ENCODE measurements at regions not wholly inside any gene's neighbourhood (a gene's known extent, or its start where the extent isn't known, plus 50 kb on each side); places are given as distances from the start of the nearest gene placed in this dataset.

DNA sequence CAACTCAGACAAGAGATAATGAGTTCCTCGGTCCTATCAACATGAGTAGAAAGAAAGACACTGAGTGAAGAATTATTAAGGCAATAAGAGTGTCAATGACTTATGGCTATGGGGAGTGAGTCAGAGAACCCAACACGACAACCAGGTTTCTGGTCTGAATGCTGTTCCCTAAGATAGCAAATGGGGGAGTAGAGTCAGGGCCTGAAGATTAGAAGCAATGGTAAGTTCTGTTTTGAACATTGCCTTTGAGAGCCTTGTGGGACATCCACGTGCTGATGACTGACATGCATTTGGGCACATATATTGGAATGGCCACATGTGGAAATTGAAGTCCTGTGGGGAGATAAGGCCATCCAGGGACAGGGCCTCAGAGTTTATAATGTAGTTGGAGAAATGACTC is 254.4 kb upstream of the TCF21 start:
- Histone ChIP-seq H3K4me1 (ENCODE audit: control insufficient read depth, insufficient read depth, low read length) (no peaks in the 10 kb centered on the region), H3K27ac (ENCODE audit: low read depth, low read length) (no peak overlapping the region), H3K27me3 (ENCODE audit: control insufficient read depth, insufficient read depth, low read length) (no peaks in the 10 kb centered on the region), H3K4me3 (ENCODE audit: low read length) (no peak overlapping the region), H3K36me3 (ENCODE audit: control insufficient read depth, insufficient read depth, low read length) (no peaks in the 10 kb centered on the region), H3K9ac (ENCODE audit: low read length) (no peak overlapping the region)

DNA sequence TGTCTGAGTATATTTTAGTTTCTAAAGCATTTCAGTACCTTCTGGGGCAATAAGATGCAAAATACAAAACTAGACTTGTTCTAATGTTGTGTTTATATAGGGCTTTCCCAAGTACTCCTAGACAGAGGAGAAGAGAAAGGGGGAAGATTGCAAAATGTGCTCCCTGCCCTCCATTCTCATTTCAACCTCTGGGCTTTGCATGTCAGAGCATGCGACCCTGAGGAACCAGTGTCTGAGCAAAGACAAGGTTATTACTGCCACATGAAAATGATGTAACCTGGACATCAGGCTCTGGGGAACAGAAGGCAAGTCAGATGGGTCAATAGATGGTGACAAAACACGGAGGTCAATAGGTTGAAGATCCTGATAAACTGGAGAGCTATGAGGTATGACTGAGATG is 253.5 kb upstream of the TCF21 start:
- Histone ChIP-seq H3K4me3 (ENCODE audit: low read length) (no peak overlapping the region), H3K27me3 (ENCODE audit: control insufficient read depth, insufficient read depth, low read length) (no peaks in the 10 kb centered on the region), H3K27ac (ENCODE audit: low read depth, low read length) (no peak overlapping the region), H3K36me3 (ENCODE audit: control insufficient read depth, insufficient read depth, low read length) (no peaks in the 10 kb centered on the region), H3K9ac (ENCODE audit: low read length) (no peak overlapping the region), H3K4me1 (ENCODE audit: control insufficient read depth, insufficient read depth, low read length) (no peaks in the 10 kb centered on the region)

DNA sequence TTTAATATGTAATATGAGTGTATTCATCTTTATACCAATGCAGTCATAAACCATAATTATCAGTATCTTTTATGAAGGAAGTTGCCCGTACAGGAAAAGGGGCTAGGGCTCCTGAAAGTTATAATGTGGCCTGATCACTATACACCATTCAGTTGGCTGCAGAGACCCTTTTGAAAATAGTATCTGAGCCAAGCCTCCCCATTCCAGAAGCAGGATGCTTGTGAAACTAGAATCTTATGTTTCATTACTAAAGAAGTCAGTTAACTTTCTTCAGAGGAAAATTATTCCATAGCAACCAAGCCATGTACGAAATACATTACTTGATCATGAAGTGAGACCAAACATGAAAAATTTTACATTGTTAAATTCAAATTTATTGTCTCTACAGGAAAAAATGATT is 251.5 kb upstream of the TCF21 start:
- Histone ChIP-seq H3K27me3 (ENCODE audit: control insufficient read depth, insufficient read depth, low read length) (no peaks in the 10 kb centered on the region), H3K9ac (ENCODE audit: low read length) (no peak overlapping the region), H3K36me3 (ENCODE audit: control insufficient read depth, insufficient read depth, low read length) (no peaks in the 10 kb centered on the region), H3K4me3 (ENCODE audit: low read length) (no peak overlapping the region), H3K4me1 (ENCODE audit: control insufficient read depth, insufficient read depth, low read length) (no peaks in the 10 kb centered on the region), H3K27ac (ENCODE audit: low read depth, low read length) (no peak overlapping the region)

DNA sequence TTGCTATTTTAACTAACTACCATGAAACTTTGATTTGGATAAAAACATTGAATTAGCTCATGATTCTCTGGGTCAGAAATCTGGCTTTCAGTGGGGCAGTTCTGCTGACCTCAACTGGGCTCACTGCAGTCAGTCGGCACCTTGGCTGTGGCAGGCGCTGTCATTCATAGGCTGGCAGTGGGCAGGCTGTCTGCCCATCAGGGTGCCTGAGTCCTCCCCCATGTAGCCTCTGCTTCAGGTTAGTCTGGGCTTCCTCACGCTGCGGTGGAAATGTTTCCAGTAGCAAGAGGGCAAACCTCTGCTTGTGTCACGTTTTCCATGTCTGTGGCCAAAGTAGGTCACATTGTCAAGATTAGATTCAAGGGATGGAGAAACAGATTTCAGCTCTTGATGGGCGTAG is 251.0 kb upstream of the TCF21 start:
- H3K27me3 ChIP-seq (ENCODE audit: control insufficient read depth, insufficient read depth, low read length) = no peaks in the 10 kb centered on the region
- no peak overlapping the region for H3K9ac ChIP-seq (ENCODE audit: low read length)
- H3K36me3 ChIP-seq (ENCODE audit: control insufficient read depth, insufficient read depth, low read length) = no peaks in the 10 kb centered on the region
- no peak overlapping the region for H3K4me3 ChIP-seq (ENCODE audit: low read length)
- H3K4me1 ChIP-seq (ENCODE audit: control insufficient read depth, insufficient read depth, low read length) = no peaks in the 10 kb centered on the region
- no peak overlapping the region for H3K27ac ChIP-seq (ENCODE audit: low read depth, low read length)

DNA sequence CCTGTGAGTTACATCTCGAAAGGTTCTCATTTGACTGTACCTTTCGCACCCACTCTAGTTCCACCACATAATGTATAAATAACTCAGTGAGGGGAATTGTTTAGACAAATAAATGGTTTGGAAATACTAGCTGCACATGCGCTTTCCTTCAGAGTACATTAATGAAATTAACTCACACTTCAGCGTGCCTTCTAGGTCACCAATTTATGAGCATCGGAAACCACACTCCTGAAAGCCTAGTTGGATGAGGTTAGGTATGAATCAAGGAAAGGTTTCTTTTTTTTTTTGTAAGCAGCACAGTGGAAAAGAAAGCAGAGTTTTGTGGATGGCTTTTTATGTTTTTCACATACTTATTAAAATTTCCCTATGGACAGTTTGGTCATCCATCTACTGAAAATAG is 247.8 kb upstream of the TCF21 start:
- Histone ChIP-seq H3K4me3 (ENCODE audit: low read length) (no peak overlapping the region), H3K27ac (ENCODE audit: low read depth, low read length) (no peak overlapping the region), H3K36me3 (ENCODE audit: control insufficient read depth, insufficient read depth, low read length) (no peaks in the 10 kb centered on the region), H3K9ac (ENCODE audit: low read length) (no peak overlapping the region), H3K4me1 (ENCODE audit: control insufficient read depth, insufficient read depth, low read length) (no peaks in the 10 kb centered on the region), H3K27me3 (ENCODE audit: control insufficient read depth, insufficient read depth, low read length) (no peaks in the 10 kb centered on the region)

DNA sequence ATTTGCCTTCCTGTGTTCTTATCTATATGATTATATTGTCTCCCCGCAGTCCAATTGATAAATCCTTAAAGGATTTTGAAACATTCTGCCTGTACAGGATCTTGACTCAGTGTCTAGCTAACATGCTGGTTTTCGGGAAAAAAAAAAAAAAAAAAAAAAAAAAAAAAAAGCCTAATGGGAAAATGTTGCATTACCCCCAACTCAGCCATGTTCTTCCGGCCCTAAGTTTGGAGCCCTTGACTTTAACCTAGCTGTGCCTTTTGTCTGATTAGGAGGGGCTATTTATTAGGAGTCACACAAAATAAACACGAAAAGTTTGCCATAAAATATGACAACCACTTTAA is 244.4 kb upstream of the TCF21 start:
- Histone ChIP-seq H3K4me3 (ENCODE audit: low read length) (no peak overlapping the region), H3K4me1 (ENCODE audit: control insufficient read depth, insufficient read depth, low read length) (no peaks in the 10 kb centered on the region), H3K9ac (ENCODE audit: low read length) (no peak overlapping the region), H3K27me3 (ENCODE audit: control insufficient read depth, insufficient read depth, low read length) (no peaks in the 10 kb centered on the region), H3K36me3 (ENCODE audit: control insufficient read depth, insufficient read depth, low read length) (no peaks in the 10 kb centered on the region), H3K27ac (ENCODE audit: low read depth, low read length) (no peak overlapping the region)

DNA sequence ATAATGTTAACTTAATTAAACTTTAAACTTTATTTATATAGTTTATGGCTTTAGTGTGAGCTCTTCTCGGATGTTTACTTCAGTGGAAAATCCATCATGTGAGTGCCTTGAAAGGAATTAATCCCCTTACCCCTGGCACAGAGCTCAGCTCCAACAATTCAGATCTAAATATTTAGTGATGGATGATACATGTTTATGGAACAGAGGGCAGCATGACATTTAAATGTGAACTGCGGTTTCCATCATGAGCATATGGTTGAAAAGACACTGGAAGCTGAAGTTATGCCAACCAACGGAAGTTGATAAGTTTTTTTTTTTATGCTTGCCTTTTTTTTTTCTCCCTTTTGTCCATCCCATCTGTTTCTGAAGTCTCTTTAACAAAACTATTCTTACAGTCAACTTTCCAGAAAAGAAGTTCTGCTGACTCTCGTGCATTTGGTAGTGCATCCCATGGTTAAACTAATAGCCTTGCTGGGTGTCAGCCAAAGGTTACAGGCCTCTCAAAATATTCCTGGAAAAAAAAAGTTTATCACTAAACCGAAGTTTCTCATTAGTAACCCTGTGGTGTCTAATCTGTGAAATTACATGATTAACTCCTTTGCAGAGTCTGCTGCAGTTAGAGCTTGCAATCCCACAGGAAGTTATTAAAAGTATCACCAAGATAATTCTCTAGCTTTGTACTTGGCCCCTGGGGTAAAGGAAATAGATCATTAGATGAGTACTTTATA is 243.9 kb upstream of the TCF21 start:
- H3K4me1 ChIP-seq (ENCODE audit: control insufficient read depth, insufficient read depth, low read length) = no peaks in the 10 kb centered on the region
- no peak overlapping the region for H3K27ac ChIP-seq (ENCODE audit: low read depth, low read length)
- H3K4me3 ChIP-seq (ENCODE audit: low read length) = no peak overlapping the region
- H3K27me3 ChIP-seq (ENCODE audit: control insufficient read depth, insufficient read depth, low read length) = no peaks in the 10 kb centered on the region
- no peak overlapping the region for H3K9ac ChIP-seq (ENCODE audit: low read length)
- no peaks in the 10 kb centered on the region for H3K36me3 ChIP-seq (ENCODE audit: control insufficient read depth, insufficient read depth, low read length)

DNA sequence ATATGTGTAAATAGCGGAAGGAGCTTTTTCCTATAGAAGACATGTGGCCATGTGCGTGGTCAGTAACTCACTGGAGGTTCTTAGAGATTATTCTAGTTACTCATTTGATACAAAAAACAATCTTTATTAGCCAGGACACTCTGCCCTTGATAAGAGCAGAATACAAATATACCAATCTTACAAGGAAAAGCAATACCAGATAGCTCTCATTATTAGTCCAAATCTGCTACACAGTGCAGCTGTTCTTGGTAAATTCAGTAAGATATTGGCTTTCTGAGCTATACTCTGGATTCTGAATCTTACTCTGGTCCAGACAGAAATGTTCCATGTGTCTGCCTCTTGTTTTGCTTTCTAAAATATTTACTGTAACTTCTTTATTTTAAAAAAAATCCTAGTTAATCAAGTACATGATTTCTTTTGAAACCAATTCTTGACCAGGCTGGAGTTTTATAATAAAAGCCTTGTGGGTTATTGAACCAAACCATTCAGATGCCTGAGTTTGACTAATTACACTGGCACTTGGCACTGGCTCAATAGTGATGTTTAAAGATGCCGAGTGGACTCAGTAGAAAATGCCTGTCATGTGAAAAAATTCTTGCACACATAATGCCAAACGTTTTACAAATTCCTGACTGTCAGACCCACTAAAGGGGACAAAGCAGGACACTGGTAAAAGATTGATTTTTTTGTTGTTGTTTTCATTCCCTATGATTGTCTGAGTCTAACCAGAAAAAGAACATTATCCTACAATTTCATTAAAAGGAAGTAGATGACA is 242.8 kb upstream of the TCF21 start:
- no peaks in the 10 kb centered on the region for H3K36me3 ChIP-seq (ENCODE audit: control insufficient read depth, insufficient read depth, low read length)
- H3K27me3 ChIP-seq (ENCODE audit: control insufficient read depth, insufficient read depth, low read length) = no peaks in the 10 kb centered on the region
- no peaks in the 10 kb centered on the region for H3K4me1 ChIP-seq (ENCODE audit: control insufficient read depth, insufficient read depth, low read length)
- no peak overlapping the region for H3K4me3 ChIP-seq (ENCODE audit: low read length)
- H3K27ac ChIP-seq (ENCODE audit: low read depth, low read length) = no peak overlapping the region
- no peak overlapping the region for H3K9ac ChIP-seq (ENCODE audit: low read length)

DNA sequence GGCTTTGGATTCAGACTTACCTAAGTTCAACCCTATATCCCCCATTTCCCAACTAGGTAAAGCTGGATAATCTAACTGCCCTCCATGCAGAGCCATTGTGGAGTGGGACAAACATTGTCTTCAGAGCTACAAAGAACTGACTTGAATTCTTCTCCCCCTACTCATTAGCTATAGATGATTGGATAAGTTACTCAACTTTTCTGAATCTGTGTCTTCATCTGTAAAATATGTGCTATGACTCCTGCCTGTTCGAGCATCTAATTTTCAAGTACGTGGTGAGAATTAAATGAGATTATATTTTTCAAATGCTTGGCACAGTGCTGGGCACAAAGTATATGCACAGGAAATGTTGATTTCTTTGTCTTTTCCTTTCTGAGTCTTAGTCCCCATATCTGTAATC is 240.3 kb upstream of the TCF21 start:
- Histone ChIP-seq H3K4me3 (ENCODE audit: low read length) (no peak overlapping the region), H3K9ac (ENCODE audit: low read length) (no peak overlapping the region), H3K27ac (ENCODE audit: low read depth, low read length) (no peak overlapping the region), H3K4me1 (ENCODE audit: control insufficient read depth, insufficient read depth, low read length) (no peaks in the 10 kb centered on the region), H3K27me3 (ENCODE audit: control insufficient read depth, insufficient read depth, low read length) (no peaks in the 10 kb centered on the region), H3K36me3 (ENCODE audit: control insufficient read depth, insufficient read depth, low read length) (no peaks in the 10 kb centered on the region)

DNA sequence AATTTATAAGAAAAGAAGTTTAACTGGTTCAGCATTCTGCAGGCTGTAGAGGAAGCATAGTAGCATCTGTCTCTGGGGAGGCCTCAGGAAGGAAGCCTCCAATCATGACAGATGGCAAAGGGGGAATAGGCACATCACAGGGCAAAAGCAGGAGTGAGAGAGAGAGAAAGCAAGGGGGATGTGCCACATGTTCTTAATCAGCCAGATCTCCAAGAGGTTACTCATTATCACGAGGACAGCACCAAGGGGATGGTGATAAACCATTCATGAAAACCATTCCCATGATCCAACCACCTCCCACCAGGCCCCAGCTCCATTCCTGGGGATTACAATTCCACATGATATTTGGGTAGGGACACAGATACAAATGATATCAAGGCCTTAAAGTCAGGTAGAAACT is 217.5 kb upstream of the TCF21 start:
- Histone ChIP-seq H3K4me1 (ENCODE audit: control insufficient read depth, insufficient read depth, low read length) (no peaks in the 10 kb centered on the region), H3K36me3 (ENCODE audit: control insufficient read depth, insufficient read depth, low read length) (no peaks in the 10 kb centered on the region), H3K9ac (ENCODE audit: low read length) (no peak overlapping the region), H3K27me3 (ENCODE audit: control insufficient read depth, insufficient read depth, low read length) (no peaks in the 10 kb centered on the region), H3K27ac (ENCODE audit: low read depth, low read length) (no peak overlapping the region), H3K4me3 (ENCODE audit: low read length) (no peak overlapping the region)

DNA sequence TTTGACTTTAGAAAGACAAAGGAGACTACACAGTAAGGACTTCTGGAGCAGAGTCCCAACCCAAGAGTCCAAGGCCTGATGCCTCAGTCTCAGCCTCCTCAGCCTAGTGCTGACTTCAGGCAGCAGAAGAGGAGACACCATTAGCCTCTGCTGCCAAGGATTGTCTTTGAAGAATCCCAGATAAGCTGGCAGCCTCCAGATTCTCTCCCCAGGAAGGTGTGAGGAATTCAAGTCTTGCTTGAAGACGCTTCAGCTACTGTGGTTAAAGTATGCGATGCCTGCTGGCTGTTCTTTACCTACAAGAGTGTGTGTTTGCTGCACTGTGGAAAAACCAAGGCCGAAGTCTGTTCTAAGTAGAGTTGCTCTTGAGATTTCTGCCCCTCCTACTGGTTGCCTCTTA is 215.9 kb upstream of the TCF21 start:
- no peak overlapping the region for H3K4me3 ChIP-seq (ENCODE audit: low read length)

DNA sequence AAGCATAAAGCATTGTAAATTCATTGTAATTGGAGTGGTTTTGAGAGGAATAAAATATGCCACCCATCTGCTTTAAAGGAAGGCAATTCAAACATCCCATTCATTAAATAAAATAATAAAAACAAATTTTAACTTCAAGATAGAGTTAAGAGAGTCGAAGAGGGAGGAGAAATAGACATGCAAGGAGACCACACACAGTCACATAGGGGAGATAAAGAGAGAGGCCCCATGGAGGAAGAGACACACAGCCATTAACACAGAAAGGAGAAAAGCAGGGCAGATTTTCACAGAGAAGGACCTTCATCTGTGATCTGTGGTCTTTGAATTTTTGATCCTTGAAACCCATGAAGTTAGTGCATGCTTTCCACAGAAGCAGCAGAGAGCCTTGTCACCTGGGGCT is 214.3 kb upstream of the TCF21 start:
- Histone ChIP-seq H3K4me3 (ENCODE audit: low read length) (no peak overlapping the region), H3K27ac (ENCODE audit: low read depth, low read length) (no peak overlapping the region), H3K27me3 (ENCODE audit: control insufficient read depth, insufficient read depth, low read length) (no peaks in the 10 kb centered on the region), H3K4me1 (ENCODE audit: control insufficient read depth, insufficient read depth, low read length) (no peaks in the 10 kb centered on the region), H3K36me3 (ENCODE audit: control insufficient read depth, insufficient read depth, low read length) (no peaks in the 10 kb centered on the region), H3K9ac (ENCODE audit: low read length) (no peak overlapping the region)

More for the DNA sequence above, 215.9 kb upstream of the TCF21 start:
- Histone ChIP-seq H3K9ac (ENCODE audit: low read length) (no peak overlapping the region), H3K27ac (ENCODE audit: low read depth, low read length) (no peak overlapping the region), H3K4me1 (ENCODE audit: control insufficient read depth, insufficient read depth, low read length) (no peaks in the 10 kb centered on the region), H3K27me3 (ENCODE audit: control insufficient read depth, insufficient read depth, low read length) (no peaks in the 10 kb centered on the region), H3K36me3 (ENCODE audit: control insufficient read depth, insufficient read depth, low read length) (no peaks in the 10 kb centered on the region)

DNA sequence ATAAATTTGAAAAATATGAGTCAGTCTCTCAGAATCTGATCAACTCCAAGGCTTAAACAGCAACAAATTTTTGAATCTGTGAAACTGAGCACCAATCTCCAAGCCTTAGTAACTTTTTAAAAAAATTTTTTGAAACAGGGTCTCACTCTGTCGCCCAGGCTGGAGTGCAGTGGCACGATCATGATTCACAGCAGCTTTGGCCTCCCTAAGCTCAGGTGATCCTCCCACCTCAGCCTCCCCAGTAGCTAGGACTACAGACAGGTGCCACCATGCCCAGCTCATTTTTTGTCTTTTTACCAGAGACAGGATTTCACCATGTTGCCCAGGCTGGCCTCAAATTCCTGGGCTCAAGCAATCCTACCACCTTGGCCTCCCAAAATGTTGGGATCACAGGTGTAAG is 207.9 kb upstream of the TCF21 start:
- H3K4me3 ChIP-seq (ENCODE audit: low read length) = no peak overlapping the region
- H3K36me3 ChIP-seq (ENCODE audit: control insufficient read depth, insufficient read depth, low read length) = no peaks in the 10 kb centered on the region
- H3K4me1 ChIP-seq (ENCODE audit: control insufficient read depth, insufficient read depth, low read length) = peaks cover 10% of the 10 kb centered on the region
- no peak overlapping the region for H3K9ac ChIP-seq (ENCODE audit: low read length)
- H3K27ac ChIP-seq (ENCODE audit: low read depth, low read length) = no peak overlapping the region
- H3K27me3 ChIP-seq (ENCODE audit: control insufficient read depth, insufficient read depth, low read length) = no peaks in the 10 kb centered on the region

Data from rectal smooth muscle tissue (tissue), 1 donor.